Coronary artery (tissue), 2 donors: ENCODE measurements at regions not wholly inside any gene's neighbourhood (a gene's known extent, or its start where the extent isn't known, plus 50 kb on each side); places are given as distances from the start of the nearest gene placed in this dataset.

Experiments used
- DNase-seq: peaks from one replicate; pipeline ENCODE4 v3.0.0-alpha.2; 2017; ENCODE audit warnings: low spot score
- H3K27ac ChIP-seq, 2 donors: fragments of 200-600 bp; sonication (generic); one replicate each; pipeline ENCODE4 v1.5.1; 2016 to 2019
- H3K4me3 ChIP-seq: fragments of 200-600 bp; sonication (generic); 2 replicates; pipeline ENCODE4 v1.5.1; 2016; ENCODE audit warnings: mild to moderate bottlenecking, moderate library complexity
- CTCF ChIP-seq: fragments of 200-600 bp; sonication (generic); IDR thresholded peaks from one replicate; pipeline ENCODE4 v1.5.1; 2019; ENCODE audit warnings: antibody characterized with exemption

GRCh38 chr19:46958532-46958931 lies 61.1 kb upstream of the NPAS1 start:
- TF ChIP-seq CTCF = no peak
- no peak for DNase-seq
- Histone ChIP-seq H3K27ac (no peak overlapping the region), H3K4me3 (no peak overlapping the region)

GRCh38 chr19:46959894-46960556 lies 59.6 kb upstream of the NPAS1 start:
- Histone ChIP-seq H3K4me3 (no peak overlapping the region), H3K27ac (no peak overlapping the region)
- DNase-seq = no peak
- no peak for TF ChIP-seq CTCF

GRCh38 chr19:46962030-46962570 lies 57.5 kb upstream of the NPAS1 start:
- no peak overlapping the region for H3K4me3 ChIP-seq
- H3K27ac ChIP-seq = no peak overlapping the region
- no peak for TF ChIP-seq CTCF
- DNase-seq = no peak

DNA sequence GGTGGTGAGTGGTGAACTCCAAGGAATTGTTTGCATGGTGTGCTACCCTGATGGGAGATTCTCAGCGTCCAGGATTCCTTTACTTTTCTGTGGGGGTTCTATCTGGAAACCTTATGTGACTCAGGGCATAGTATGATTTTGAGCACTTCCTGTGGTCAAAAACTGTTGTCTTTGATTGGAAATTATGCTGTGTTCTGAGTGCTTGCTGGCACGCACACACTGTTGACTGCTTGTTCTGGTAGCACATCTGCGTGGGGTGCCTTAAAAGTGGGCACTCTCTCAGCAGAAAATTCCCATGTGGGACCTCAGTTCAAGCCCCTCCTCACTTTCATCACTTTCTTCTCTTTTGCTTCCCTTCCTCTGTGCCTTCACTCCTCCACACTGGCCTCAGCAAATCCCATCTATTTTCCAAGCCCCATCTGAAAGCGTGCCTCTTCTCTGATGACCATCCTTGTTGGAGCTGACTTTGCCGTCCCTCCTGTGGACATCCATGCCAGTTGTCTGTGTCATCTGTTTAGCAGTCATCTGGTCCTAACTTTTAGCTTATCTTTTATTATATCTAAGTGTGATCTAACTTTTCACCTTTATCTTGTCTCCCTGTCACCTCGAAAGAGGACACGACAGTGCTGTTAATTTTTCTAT lies 56.4 kb upstream of the NPAS1 start:
- TF ChIP-seq CTCF = no peak
- Histone ChIP-seq H3K27ac (no peak overlapping the region), H3K4me3 (no peak overlapping the region)
- DNase-seq = no peak

DNA sequence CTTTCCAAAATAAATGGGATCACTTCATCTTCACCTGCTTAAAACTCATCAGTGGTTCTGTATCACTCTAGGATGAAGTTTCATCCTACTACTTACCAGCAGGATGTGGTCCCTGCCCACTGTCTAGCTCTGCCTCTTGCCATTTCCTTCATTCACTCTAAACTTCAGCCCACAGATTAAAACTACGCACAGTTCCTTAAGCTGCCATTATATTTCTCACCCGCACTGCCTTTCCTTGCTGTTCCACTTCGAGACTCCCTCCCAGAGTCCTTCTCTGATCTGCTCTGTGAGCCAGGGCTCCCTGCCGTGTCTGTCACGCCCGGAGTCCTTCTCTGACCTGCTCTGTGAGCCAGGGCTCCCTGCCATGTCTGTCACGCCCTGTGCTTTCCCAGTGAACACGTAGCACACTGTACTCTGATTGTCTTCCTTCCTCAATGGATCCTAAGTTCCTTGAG lies 52.0 kb upstream of the NPAS1 start:
- Histone ChIP-seq H3K4me3 (no peak overlapping the region), H3K27ac (no peak overlapping the region)
- TF ChIP-seq CTCF = no peak
- no peak for DNase-seq
